Activated T-cell treated with anti-CD3 and anti-CD28 coated beads for 24 hours (primary cell): ENCODE measurements at regions not wholly inside any gene's neighbourhood (a gene's known extent, or its start where the extent isn't known, plus 50 kb on each side); places are given as distances from the start of the nearest gene placed in this dataset.

Source experiments
- DNase-seq: peaks from one replicate; pipeline ENCODE4 v3.0.0-alpha.2; 2020; ENCODE audit warnings: low read depth

- DNase-seq = no peak
Observed at GRCh38 chr18:2036086-2036485, 535.2 kb downstream of the METTL4 start.

- no peak for DNase-seq
Observed at GRCh38 chr18:2040279-2040678, 531.0 kb downstream of the METTL4 start.

- no peak for DNase-seq
Observed at GRCh38 chr18:2049986-2050385, 521.3 kb downstream of the METTL4 start.

GRCh38 chr18:2050702-2051201 lies 520.6 kb downstream of the METTL4 start:
- DNase-seq = no peak

GRCh38 chr18:2053490-2054089 lies 517.7 kb downstream of the METTL4 start:
- no peak for DNase-seq

- no peak for DNase-seq
Observed at GRCh38 chr18:2059336-2059735, 512.0 kb downstream of the METTL4 start.

GRCh38 chr18:2060086-2060485 lies 511.2 kb downstream of the METTL4 start:
- no peak for DNase-seq

GRCh38 chr18:2070631-2071030 lies 500.7 kb downstream of the METTL4 start:
- no peak for DNase-seq

GRCh38 chr18:2075499-2075898 lies 495.8 kb downstream of the METTL4 start:
- no peak for DNase-seq

GRCh38 chr18:2082676-2083075 lies 488.6 kb downstream of the METTL4 start:
- no peak for DNase-seq

GRCh38 chr18:2083691-2084090 lies 487.6 kb downstream of the METTL4 start:
- no peak for DNase-seq

- no peak for DNase-seq
Observed at GRCh38 chr18:2086439-2086838, 484.9 kb downstream of the METTL4 start.

- no peak for DNase-seq
Observed at GRCh38 chr18:2087877-2088673, 483.2 kb downstream of the METTL4 start.

- DNase-seq = no peak
Observed at GRCh38 chr18:2089396-2089795, 481.9 kb downstream of the METTL4 start.

- DNase-seq = no peak
Observed at GRCh38 chr18:2091937-2092336, 479.4 kb downstream of the METTL4 start.

- no peak for DNase-seq
Observed at GRCh38 chr18:2096551-2096950, 474.8 kb downstream of the METTL4 start.

- DNase-seq = no peak
Observed at GRCh38 chr18:2100694-2101213, 470.6 kb downstream of the METTL4 start.

- no peak for DNase-seq
Observed at GRCh38 chr18:2102022-2102421, 469.3 kb downstream of the METTL4 start.

GRCh38 chr18:2103299-2103698 lies 468.0 kb downstream of the METTL4 start:
- DNase-seq = no peak

GRCh38 chr18:2104620-2105462 lies 466.5 kb downstream of the METTL4 start:
- DNase-seq = peak; percentile 16

GRCh38 chr18:2108591-2108990 lies 462.7 kb downstream of the METTL4 start:
- no peak for DNase-seq

- DNase-seq = no peak
Observed at GRCh38 chr18:2111456-2111855, 459.8 kb downstream of the METTL4 start.
